Endothelial cell of umbilical vein (primary cell): ENCODE measurements at regions not wholly inside any gene's neighbourhood (a gene's known extent, or its start where the extent isn't known, plus 50 kb on each side); places are given as distances from the start of the nearest gene placed in this dataset.

ENCODE experiments used
- BruUV-seq: library from RNA; stranded (reverse); fragments of 400-500 nt; replicated peaks from 2 replicates; lab custom pipeline; 2021; lab: Mats Ljungman, UMichigan
- CTCF ChIA-PET: fragments of 300-600, 350-600 bp; sonication (Branson Sonifier 250); formaldehyde crosslinking; loops from one replicate; lab custom pipeline; 2021; ENCODE audit warnings: antibody characterized with exemption, inconsistent platforms; lab: Charles Lee
- POLR2A ChIA-PET: fragments of 300-600, 350-600 bp; sonication (Branson Sonifier 250); formaldehyde crosslinking; loops from one replicate; lab custom pipeline; 2021; ENCODE audit warnings: antibody characterized with exemption, inconsistent platforms; lab: Charles Lee
- DNase-seq: peaks from one replicate; pipeline ENCODE4 v3.0.0-alpha.2; 2011; ENCODE audit warnings: low read depth, low spot score
- FAIRE-seq: peaks from 2 replicates; lab custom pipeline; 2011; peaks lifted over from hg19 to GRCh38; lab: Jason Lieb, UNC
- H2AFZ ChIP-seq: 2 replicates; pipeline ENCODE4 v1.6.0; 2012; ENCODE audit warnings: low read depth, low read length, control low read depth, inconsistent platforms
- H3K27ac ChIP-seq: 2 replicates; pipeline ENCODE4 v1.5.1; 2011; ENCODE audit warnings: low read depth, mild to moderate bottlenecking, control low read depth, low read length, moderate library complexity; ENCODE audit not compliant: insufficient read depth
- H3K27me3 ChIP-seq, 2 experiments: 2 replicates each; pipeline versions ENCODE4 v1.6.0 to v1.6.1; 2011; ENCODE audit warnings: low read length in 2 of 2, mixed read lengths in 1 of 2; ENCODE audit not compliant: control insufficient read depth in 2 of 2, insufficient read depth in 2 of 2
- H3K36me3 ChIP-seq, 2 experiments: 2 replicates in 1 of 2; 3 replicates in 1 of 2; pipeline ENCODE4 v1.5.1; 2011; ENCODE audit warnings: low read length in 2 of 2, mild to moderate bottlenecking in 1 of 2, moderate library complexity in 1 of 2; ENCODE audit not compliant: control insufficient read depth in 2 of 2, insufficient read depth in 2 of 2; ENCODE audit errors: extremely low read depth in 1 of 2
- H3K4me1 ChIP-seq: 3 replicates; pipeline ENCODE4 v1.5.1; 2011; ENCODE audit warnings: mild to moderate bottlenecking, low read length; ENCODE audit not compliant: control insufficient read depth, insufficient read depth; ENCODE audit errors: extremely low read depth
- H3K4me2 ChIP-seq: 2 replicates; pipeline ENCODE4 v1.6.1; 2011; ENCODE audit warnings: low read length, control low read depth, mixed read lengths; ENCODE audit not compliant: insufficient read depth
- H3K4me3 ChIP-seq, 3 experiments: fragments of 200-600 bp in 1 of 3; sonication (generic), shearing (Covaris generic) in 1 of 3; replicated peaks in 1 of 3; 2 replicates each; pipeline ENCODE4 v1.5.1; 2011 to 2016; ENCODE audit warnings: control low read depth in 3 of 3, low read length in 3 of 3, mild to moderate bottlenecking in 2 of 3, inconsistent platforms in 1 of 3, low read depth in 1 of 3, moderate library complexity in 1 of 3; ENCODE audit not compliant: insufficient read depth in 1 of 3
- H3K79me2 ChIP-seq: 2 replicates; pipeline ENCODE4 v1.6.0; 2012; ENCODE audit warnings: low read length, inconsistent platforms; ENCODE audit not compliant: control insufficient read depth, insufficient read depth
- H3K9ac ChIP-seq: replicated peaks from 2 replicates; pipeline ENCODE3; 2011; ENCODE audit warnings: low read length, control low read depth; ENCODE audit not compliant: insufficient read depth; ENCODE audit errors: extremely low read depth
- H3K9me1 ChIP-seq: replicated peaks from 3 replicates; pipeline ENCODE4 v1.6.0; 2011; ENCODE audit warnings: mild to moderate bottlenecking, low read length; ENCODE audit not compliant: control insufficient read depth, insufficient read depth; ENCODE audit errors: extremely low read depth
- H3K9me3 ChIP-seq: replicated peaks from 2 replicates; pipeline ENCODE4 v1.5.1; 2012; ENCODE audit warnings: low read length, inconsistent platforms; ENCODE audit not compliant: control insufficient read depth, insufficient read depth
- H4K20me1 ChIP-seq: replicated peaks from 2 replicates; pipeline ENCODE3; 2011; ENCODE audit warnings: mild to moderate bottlenecking, low read length; ENCODE audit not compliant: control insufficient read depth, insufficient read depth; ENCODE audit errors: extremely low read depth
- EZH2 ChIP-seq: IDR thresholded peaks from 2 replicates; pipeline ENCODE4 v1.6.1; 2012; ENCODE audit warnings: borderline replicate concordance, low read depth, mild to moderate bottlenecking, moderate library complexity, low read length, inconsistent platforms; ENCODE audit not compliant: severe bottlenecking
- FOS ChIP-seq: IDR thresholded peaks from 2 replicates; pipeline ENCODE4 v1.6.1; 2011; ENCODE audit warnings: mild to moderate bottlenecking, low read length, moderate library complexity, borderline replicate concordance; ENCODE audit not compliant: insufficient read depth
- GATA2 ChIP-seq: IDR thresholded peaks from 2 replicates; pipeline ENCODE4 v1.7.0; 2011; ENCODE audit warnings: low read depth, mild to moderate bottlenecking, moderate library complexity, mixed read lengths, low read length; ENCODE audit not compliant: insufficient read length, insufficient read depth
- JUN ChIP-seq: IDR thresholded peaks from 2 replicates; pipeline ENCODE4 v1.6.1; 2011; ENCODE audit warnings: borderline replicate concordance, low read depth; ENCODE audit not compliant: insufficient read length, insufficient read depth
- MYC ChIP-seq: IDR thresholded peaks from one replicate; pipeline ENCODE4 v1.6.1; 2011; ENCODE audit warnings: mild to moderate bottlenecking, low read depth, low read length
- POLR2A ChIP-seq: IDR thresholded peaks from 2 replicates; pipeline ENCODE4 v1.6.1; 2012; ENCODE audit warnings: low read depth, mild to moderate bottlenecking, control low read depth, low read length
- POLR2AphosphoS5 ChIP-seq: IDR thresholded peaks from 2 replicates; pipeline ENCODE4 v1.6.1; 2012; ENCODE audit warnings: low read depth, mild to moderate bottlenecking, control low read depth, low read length, moderate library complexity; ENCODE audit not compliant: insufficient read depth
- dilution Hi-C: fragments of 300-500 bp; cut with MboI; formaldehyde crosslinking; loops from one replicate; pipeline ENCODE4 v1.15.0; 2019; ENCODE audit warnings: low sequenced_read_pairs; ENCODE audit not compliant: extremely low pct_ligation_motif_present
- intact Hi-C: fragments of 100-400 bp; cut with micrococcal nuclease; formaldehyde crosslinking; loops from one replicate; pipeline ENCODE4 v1.10.0; 2022
- TF ChIP-seq, protein P1 (sequence below): IDR thresholded peaks from 2 replicates; pipeline ENCODE4 v1.6.1; 2011; ENCODE audit not compliant: insufficient read depth, insufficient read length
- TF ChIP-seq, protein P2 (sequence below), 2 donors: IDR thresholded peaks; 1 replicate in 1 of 2; 2 replicates in 1 of 2; pipeline ENCODE4 v1.5.1; 2011; ENCODE audit warnings: low read length in 2 of 2, mild to moderate bottlenecking in 2 of 2, moderate library complexity in 2 of 2, control low read depth in 1 of 2, inconsistent platforms in 1 of 2, low read depth in 1 of 2; ENCODE audit not compliant: insufficient read depth in 1 of 2; ENCODE audit errors: extremely low read depth in 1 of 2

DNA sequence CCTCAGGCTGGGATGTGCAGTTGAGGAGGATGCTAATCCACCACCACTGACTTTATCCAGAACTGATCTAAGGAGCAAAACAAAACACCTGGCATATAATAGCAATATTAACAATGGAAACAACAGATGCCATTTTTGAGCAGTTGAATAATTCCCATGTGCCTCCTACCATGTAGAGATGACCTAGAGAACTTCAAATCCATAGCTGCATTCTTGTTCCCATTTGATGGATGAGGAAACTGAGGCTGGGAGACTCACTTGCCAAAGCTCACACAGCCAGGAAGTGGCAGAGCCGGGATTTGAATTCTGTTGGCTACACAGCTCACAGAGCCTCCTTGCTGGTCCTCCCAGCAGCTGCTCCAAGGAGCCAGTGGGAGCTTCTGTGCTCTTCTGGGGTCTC lies 155.8 kb upstream of the MYL2 start:
- ChIA-PET POLR2A (no interaction called here), CTCF (interaction anchor here (0.7 kb wide), 1 partner anchor 10 kb away, joined by 3 read pairs; no protein-coding TSS in a partner anchor)
- intact Hi-C loops (no loop called here), dilution Hi-C loops (no loop called here)
- Histone ChIP-seq H3K36me3 (no peaks in the 10 kb centered on the region), H2AFZ (no peak overlapping the region), H3K27ac (no peak overlapping the region), H3K79me2 (no peaks in the 10 kb centered on the region), H4K20me1 (no peaks in the 10 kb centered on the region), H3K9me3 (no peaks in the 10 kb centered on the region), H3K4me1 (no peaks in the 10 kb centered on the region), H3K4me3 (no peak overlapping the region), H3K9ac (no peak overlapping the region), H3K4me2 (no peak overlapping the region), H3K9me1 (no peaks in the 10 kb centered on the region), H3K27me3 (peaks cover 2 to 4% of the 10 kb centered on the region in 2 experiments)
- no peak for DNase-seq
- FAIRE-seq, result no peak
- TF ChIP-seq MYC (no peak), POLR2A (no peak), GATA2 (no peak), FOS (no peak), EZH2 (no peak), JUN (no peak), POLR2AphosphoS5 (no peak)
- TF ChIP-seq, protein P1, sequence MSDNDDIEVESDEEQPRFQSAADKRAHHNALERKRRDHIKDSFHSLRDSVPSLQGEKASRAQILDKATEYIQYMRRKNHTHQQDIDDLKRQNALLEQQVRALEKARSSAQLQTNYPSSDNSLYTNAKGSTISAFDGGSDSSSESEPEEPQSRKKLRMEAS, result no peak
- TF ChIP-seq, protein P2, sequence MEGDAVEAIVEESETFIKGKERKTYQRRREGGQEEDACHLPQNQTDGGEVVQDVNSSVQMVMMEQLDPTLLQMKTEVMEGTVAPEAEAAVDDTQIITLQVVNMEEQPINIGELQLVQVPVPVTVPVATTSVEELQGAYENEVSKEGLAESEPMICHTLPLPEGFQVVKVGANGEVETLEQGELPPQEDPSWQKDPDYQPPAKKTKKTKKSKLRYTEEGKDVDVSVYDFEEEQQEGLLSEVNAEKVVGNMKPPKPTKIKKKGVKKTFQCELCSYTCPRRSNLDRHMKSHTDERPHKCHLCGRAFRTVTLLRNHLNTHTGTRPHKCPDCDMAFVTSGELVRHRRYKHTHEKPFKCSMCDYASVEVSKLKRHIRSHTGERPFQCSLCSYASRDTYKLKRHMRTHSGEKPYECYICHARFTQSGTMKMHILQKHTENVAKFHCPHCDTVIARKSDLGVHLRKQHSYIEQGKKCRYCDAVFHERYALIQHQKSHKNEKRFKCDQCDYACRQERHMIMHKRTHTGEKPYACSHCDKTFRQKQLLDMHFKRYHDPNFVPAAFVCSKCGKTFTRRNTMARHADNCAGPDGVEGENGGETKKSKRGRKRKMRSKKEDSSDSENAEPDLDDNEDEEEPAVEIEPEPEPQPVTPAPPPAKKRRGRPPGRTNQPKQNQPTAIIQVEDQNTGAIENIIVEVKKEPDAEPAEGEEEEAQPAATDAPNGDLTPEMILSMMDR (IDR thresholded peaks at IDR 0.05; ENCODE audit: extremely low read depth in 1 of 2, insufficient read depth in 1 of 2, low read depth in 1 of 2, low read length in 2 of 2), result no peak
- BruUV-seq, result no TSS peak
